ENCODE measurements at regions not wholly inside any gene's neighbourhood (a gene's known extent, or its start where the extent isn't known, plus 50 kb on each side); places are given as distances from the start of the nearest gene placed in this dataset.

- peaks cover 3% of the 10 kb centered on the region for H3K27me3 Mint-ChIP-seq (ENCODE audit: unreplicated experiment)
- no peak for DNase-seq
- peaks cover 2% of the 10 kb centered on the region for H3K4me1 Mint-ChIP-seq (ENCODE audit: low read depth, unreplicated experiment)
- no peak overlapping the region for H3K27ac Mint-ChIP-seq (ENCODE audit: unreplicated experiment)
- peaks cover 5% of the 10 kb centered on the region for H3K36me3 Mint-ChIP-seq (ENCODE audit: unreplicated experiment)
- TF ChIP-seq, protein P1, sequence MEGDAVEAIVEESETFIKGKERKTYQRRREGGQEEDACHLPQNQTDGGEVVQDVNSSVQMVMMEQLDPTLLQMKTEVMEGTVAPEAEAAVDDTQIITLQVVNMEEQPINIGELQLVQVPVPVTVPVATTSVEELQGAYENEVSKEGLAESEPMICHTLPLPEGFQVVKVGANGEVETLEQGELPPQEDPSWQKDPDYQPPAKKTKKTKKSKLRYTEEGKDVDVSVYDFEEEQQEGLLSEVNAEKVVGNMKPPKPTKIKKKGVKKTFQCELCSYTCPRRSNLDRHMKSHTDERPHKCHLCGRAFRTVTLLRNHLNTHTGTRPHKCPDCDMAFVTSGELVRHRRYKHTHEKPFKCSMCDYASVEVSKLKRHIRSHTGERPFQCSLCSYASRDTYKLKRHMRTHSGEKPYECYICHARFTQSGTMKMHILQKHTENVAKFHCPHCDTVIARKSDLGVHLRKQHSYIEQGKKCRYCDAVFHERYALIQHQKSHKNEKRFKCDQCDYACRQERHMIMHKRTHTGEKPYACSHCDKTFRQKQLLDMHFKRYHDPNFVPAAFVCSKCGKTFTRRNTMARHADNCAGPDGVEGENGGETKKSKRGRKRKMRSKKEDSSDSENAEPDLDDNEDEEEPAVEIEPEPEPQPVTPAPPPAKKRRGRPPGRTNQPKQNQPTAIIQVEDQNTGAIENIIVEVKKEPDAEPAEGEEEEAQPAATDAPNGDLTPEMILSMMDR (IDR thresholded peaks at IDR 0.05; ENCODE audit: partially characterized antibody, unreplicated experiment): no peak
- H3K4me3 Mint-ChIP-seq (ENCODE audit: unreplicated experiment): no peak overlapping the region
- H3K9me3 Mint-ChIP-seq (ENCODE audit: unreplicated experiment): peaks cover 3% of the 10 kb centered on the region
These were observed 59.6 kb upstream of the ZNF599 start for GRCh38 chr19:34832581-34833112.

- no peak overlapping the region for H3K4me3 Mint-ChIP-seq (ENCODE audit: unreplicated experiment)
- TF ChIP-seq, protein P1 (IDR thresholded peaks at IDR 0.05; ENCODE audit: partially characterized antibody, unreplicated experiment): no peak
- H3K27me3 Mint-ChIP-seq (ENCODE audit: unreplicated experiment): peaks cover 3% of the 10 kb centered on the region
- H3K36me3 Mint-ChIP-seq (ENCODE audit: unreplicated experiment): peaks cover 5% of the 10 kb centered on the region
- no peak for DNase-seq
- H3K4me1 Mint-ChIP-seq (ENCODE audit: low read depth, unreplicated experiment): peaks cover 2% of the 10 kb centered on the region
- H3K27ac Mint-ChIP-seq (ENCODE audit: unreplicated experiment): no peak overlapping the region
- peaks cover 2% of the 10 kb centered on the region for H3K9me3 Mint-ChIP-seq (ENCODE audit: unreplicated experiment)
These were observed 58.7 kb upstream of the ZNF599 start for GRCh38 chr19:34831714-34832113.

- Mint-ChIP-seq H3K27ac (ENCODE audit: unreplicated experiment) (no peak overlapping the region), H3K4me3 (ENCODE audit: unreplicated experiment) (no peak overlapping the region), H3K4me1 (ENCODE audit: low read depth, unreplicated experiment) (peaks cover 2% of the 10 kb centered on the region), H3K27me3 (ENCODE audit: unreplicated experiment) (peaks cover 3% of the 10 kb centered on the region), H3K9me3 (ENCODE audit: unreplicated experiment) (peaks cover 2% of the 10 kb centered on the region), H3K36me3 (ENCODE audit: unreplicated experiment) (peaks cover 4% of the 10 kb centered on the region)
- no peak for DNase-seq
- TF ChIP-seq, protein P1 (IDR thresholded peaks at IDR 0.05; ENCODE audit: partially characterized antibody, unreplicated experiment): no peak
These were observed 55.1 kb upstream of the ZNF599 start for GRCh38 chr19:34828156-34828555.

- H3K27ac Mint-ChIP-seq (ENCODE audit: unreplicated experiment): no peak overlapping the region
These were observed 52.2 kb upstream of the ZNF599 start for GRCh38 chr19:34825212-34825611.

DNA sequence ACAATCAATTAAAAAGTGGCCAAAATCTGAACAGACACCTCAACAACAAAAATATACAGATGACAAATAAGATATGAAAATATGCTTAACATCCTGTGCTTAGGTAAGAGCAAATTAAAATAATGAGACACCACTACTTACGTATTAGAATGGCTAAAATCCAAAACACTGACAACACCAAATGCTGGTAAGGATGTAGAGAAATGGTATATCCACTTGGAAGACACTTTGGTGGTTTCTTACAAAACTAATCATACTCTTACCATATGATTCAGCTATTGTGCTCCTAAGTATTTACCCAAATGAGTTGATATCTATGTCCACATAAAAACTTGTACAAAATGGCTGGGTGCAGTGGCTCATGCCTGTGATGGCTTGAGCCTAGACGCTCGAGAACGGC is 51.7 kb upstream of the ZNF599 start:
- TF ChIP-seq, protein P1 (IDR thresholded peaks at IDR 0.05; ENCODE audit: partially characterized antibody, unreplicated experiment): no peak
- H3K9me3 Mint-ChIP-seq (ENCODE audit: unreplicated experiment): no peaks in the 10 kb centered on the region
- H3K27ac Mint-ChIP-seq (ENCODE audit: unreplicated experiment): no peak overlapping the region
- no peak for DNase-seq
- no peaks in the 10 kb centered on the region for H3K27me3 Mint-ChIP-seq (ENCODE audit: unreplicated experiment)
- no peaks in the 10 kb centered on the region for H3K36me3 Mint-ChIP-seq (ENCODE audit: unreplicated experiment)
- H3K4me1 Mint-ChIP-seq (ENCODE audit: low read depth, unreplicated experiment): no peaks in the 10 kb centered on the region
- H3K4me3 Mint-ChIP-seq (ENCODE audit: unreplicated experiment): no peak overlapping the region

More at GRCh38 chr19:34825212-34825611, 52.2 kb upstream of the ZNF599 start:
- no peaks in the 10 kb centered on the region for H3K36me3 Mint-ChIP-seq (ENCODE audit: unreplicated experiment)
- H3K9me3 Mint-ChIP-seq (ENCODE audit: unreplicated experiment): no peaks in the 10 kb centered on the region
- peaks cover under 1% of the 10 kb centered on the region for H3K4me1 Mint-ChIP-seq (ENCODE audit: low read depth, unreplicated experiment)
- TF ChIP-seq, protein P1 (IDR thresholded peaks at IDR 0.05; ENCODE audit: partially characterized antibody, unreplicated experiment): no peak
- H3K4me3 Mint-ChIP-seq (ENCODE audit: unreplicated experiment): no peak overlapping the region
- H3K27me3 Mint-ChIP-seq (ENCODE audit: unreplicated experiment): no peaks in the 10 kb centered on the region
- no peak for DNase-seq

All from glutamatergic neuron (in vitro differentiated cells).